GM21515 (cell line): ENCODE measurements at regions not wholly inside any gene's neighbourhood (a gene's known extent, or its start where the extent isn't known, plus 50 kb on each side); places are given as distances from the start of the nearest gene placed in this dataset.

Source experiments
- ATAC-seq: cut with Tn5 transposase; IDR thresholded peaks from one replicate; pipeline ENCODE4 v1.9.1; 2021; ENCODE audit not compliant: unreplicated experiment

GRCh38 chr13:74217811-74218210 is 83.6 kb upstream of the KLF12 start:
- no peak for ATAC-seq

GRCh38 chr13:74215420-74215819 is 81.2 kb upstream of the KLF12 start:
- no peak for ATAC-seq

DNA sequence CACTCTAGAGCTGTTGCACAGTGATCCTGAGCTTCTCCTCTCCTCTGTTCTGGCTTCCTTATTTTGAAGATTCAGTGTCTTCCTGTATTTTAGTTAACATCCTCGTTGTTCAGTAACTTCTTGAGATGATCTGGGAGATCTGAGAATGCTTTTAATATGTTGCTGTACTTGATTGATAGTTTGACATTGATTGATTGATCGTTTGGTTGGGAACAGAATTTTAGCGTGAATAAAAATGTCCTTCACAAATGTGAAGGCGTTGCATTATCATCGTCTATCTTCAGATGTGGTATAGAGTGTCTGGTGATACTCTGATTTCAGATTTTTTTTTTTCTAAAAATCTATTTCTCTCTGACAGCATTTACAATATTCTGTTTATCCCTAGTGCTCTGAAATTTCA is 80.1 kb upstream of the KLF12 start:
- ATAC-seq = no peak

DNA sequence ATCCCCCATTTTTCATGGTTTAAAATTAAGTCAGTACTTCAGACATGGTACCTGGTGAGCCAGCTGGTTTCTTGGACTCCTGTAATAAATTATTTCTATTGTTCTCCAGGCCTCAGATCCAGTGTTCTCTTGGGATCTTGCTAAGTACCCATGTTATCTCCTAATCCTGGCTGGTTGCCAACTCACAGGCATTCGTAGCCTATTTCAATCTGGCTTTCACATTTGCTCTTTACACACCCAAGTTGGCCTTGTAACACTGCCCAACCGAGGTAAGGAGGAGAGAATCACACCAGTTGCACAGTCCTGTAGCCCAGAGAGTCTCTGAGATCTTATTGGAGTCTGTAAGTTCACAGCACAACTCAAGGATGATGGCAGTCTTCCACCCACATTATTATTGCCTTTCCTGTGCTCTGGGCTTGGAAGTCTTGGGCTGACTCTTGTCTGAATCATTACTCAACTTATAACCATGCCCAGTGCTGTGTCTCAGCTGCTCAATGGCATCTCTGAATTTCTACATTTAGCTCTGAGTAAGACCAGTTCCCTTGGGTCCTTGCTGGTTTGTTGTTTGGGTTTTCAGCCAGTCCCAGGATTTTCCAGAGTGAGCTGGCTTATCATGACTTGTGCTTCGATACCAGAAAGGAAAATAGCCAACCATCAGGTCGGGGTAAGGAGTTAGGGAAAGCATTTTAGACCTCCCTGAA is 76.6 kb upstream of the KLF12 start:
- no peak for ATAC-seq

DNA sequence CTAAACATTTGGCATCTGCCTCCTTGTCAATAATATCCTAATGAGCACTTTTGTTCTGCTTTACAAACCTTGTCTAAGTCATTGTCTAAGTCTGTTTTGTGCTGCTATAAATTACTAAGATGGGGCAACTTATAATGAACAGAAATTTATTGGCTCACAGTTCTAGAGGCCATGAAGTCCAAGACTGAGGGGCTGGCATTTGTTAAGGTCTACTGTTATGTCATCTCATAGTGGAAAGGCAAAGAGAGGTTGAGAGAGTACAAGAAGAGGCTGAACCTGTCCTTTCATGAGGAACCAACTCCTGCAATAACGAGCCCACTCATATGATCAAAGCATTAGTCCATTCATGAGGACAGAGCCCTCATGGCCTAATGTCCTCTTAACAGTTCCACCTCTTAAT is 72.7 kb upstream of the KLF12 start:
- no peak for ATAC-seq

DNA sequence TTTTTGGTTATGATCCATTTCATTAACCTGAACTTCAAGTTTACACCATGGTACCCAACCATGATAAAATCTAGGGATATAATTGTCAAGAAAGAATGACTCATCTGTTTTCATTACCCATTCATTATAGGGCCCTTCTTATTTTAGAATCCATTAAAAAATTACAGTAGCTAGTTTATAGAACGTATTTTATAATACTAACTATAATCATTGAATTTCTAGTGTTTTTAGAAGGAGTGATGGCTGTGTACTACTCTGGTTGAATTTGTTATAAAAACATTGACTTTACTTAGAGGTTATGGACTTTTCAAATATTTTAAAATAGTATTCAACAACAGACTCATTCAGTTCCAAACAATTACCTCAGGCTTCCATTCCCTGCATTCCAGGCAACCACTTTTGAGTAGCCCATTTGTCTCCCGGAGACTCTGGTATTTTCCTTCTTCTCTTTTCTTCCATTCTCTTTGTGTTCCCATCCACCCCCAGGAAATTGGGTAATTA is 71.9 kb upstream of the KLF12 start:
- no peak for ATAC-seq

DNA sequence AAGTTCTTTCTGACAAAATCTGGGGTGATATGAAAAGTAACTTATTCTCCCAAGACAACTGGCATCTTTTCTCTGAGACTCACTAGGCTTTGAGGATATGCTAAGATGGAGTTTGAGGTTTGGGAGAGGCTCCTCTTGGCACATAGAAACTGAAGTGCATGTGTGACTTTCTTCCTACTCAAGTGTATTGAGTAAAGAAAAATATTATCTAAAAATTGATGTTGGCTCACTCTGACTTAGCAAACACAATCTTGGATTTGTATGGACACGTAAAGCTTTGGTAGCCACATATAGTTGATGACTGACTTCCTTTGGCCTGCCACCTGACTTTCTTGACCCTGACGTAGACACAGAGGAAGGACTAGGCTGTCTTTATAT is 71.1 kb upstream of the KLF12 start:
- no peak for ATAC-seq

GRCh38 chr13:74204602-74205312 is 70.6 kb upstream of the KLF12 start:
- no peak for ATAC-seq

DNA sequence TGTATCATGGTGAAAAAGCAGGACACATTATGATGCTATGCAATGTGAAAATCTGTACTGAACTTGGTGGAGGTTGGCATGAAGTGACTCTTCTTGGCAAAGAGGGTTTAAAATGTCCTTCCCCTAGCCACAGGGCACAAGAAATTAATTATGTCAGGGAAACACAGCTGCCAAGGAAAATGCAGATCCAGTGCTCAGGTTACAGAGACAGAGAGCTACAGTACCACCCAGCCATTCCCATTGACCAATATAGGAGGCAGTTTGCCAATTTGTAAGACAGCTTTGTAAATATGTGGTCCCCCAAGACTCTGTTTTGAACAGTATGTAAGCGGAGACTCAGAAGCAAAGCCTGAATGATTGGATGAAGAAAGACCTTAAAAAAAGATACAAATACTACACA is 69.4 kb upstream of the KLF12 start:
- ATAC-seq = no peak

DNA sequence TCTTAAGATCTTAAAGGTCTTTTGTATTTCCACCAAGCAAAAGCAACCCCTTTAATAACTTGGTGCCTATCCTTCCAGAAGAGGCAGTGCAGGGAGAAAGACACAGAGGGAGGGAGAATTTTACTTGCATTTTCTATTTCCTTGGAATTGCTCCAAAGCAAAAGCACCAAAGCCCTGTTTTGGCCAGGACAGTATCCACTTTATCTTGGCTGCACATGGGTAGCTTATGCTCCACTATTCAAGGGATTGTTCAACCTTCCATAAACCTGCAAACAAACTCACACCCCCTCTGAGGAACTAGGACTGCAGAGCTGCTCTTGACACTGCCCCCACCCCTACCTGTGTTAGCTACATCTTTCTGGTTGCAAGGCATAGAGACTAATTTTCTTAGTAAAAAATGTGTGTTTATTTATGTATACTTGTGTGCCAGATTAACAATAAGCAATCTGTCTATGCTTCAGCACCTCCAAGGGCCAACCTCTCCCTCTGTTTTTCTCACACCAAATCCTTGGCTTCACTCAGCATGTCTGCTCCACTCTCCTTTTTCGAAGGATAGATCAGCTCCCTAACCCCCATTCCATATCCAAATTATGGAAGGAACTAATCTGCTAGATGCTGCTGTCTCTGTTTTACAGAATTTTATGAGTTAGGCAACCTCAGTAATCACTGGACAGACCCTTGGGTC is 68.1 kb upstream of the KLF12 start:
- ATAC-seq = no peak

GRCh38 chr13:74201530-74201929 is 67.3 kb upstream of the KLF12 start:
- no peak for ATAC-seq

- ATAC-seq = no peak
These were observed 65.9 kb upstream of the KLF12 start for GRCh38 chr13:74200081-74200480.

DNA sequence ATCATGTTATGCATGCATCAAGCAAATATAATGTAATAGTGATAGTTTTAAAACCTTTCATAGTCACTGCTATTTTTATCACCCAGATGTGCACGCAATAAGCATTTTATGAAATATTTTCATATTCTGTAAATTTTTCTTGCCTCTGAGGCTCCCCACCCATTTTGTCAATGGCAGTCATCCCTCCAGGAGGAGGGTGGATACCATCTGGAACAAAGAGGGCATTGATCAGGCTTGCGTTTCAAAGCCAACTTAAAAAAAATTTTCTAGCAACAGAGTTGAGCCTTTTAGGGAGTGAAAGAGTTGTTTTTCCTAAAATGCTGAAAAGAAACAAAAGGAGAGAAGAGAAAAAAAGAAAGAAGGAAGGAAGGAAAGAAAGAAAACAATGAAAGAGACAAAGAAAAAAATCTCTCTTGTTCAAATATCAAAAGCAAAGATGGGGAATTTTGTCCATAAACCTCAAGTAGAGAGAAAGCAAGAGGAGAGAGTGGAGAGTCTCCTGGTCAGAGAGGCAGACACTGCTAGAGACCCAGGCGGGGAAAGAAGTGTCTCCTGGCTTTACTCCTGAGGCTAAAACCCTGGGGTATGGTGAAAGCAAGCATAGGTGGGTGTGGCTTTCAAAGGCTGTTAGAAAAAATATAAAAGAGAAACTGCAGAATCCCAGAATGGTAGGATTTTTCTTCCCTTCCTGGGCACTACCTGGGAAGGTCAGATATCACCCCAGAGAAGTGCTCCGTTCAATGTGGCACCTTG is 63.6 kb upstream of the KLF12 start:
- ATAC-seq = no peak

DNA sequence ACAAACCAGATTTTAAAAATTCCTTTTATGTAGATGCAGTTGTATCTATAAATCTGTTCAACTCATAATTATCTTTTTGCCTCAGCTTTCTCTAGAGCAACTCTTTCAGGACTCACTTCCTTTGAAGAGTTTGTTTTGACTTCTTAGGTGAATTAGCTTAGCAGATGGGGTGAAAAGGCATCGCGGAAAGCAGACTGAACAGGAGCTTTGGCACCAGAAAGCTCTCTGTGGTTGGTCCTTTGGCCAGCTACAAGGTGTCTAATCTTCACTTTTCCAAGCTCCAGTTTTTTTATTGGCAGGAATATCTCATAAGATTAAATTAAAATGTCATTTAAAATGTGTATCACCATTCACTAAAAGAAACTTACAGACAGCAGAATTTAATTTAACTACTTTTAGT is 60.6 kb upstream of the KLF12 start:
- no peak for ATAC-seq

- ATAC-seq = no peak
These were observed 59.2 kb upstream of the KLF12 start for GRCh38 chr13:74193391-74193790.

- no peak for ATAC-seq
These were observed 57.2 kb upstream of the KLF12 start for GRCh38 chr13:74191410-74191809.

DNA sequence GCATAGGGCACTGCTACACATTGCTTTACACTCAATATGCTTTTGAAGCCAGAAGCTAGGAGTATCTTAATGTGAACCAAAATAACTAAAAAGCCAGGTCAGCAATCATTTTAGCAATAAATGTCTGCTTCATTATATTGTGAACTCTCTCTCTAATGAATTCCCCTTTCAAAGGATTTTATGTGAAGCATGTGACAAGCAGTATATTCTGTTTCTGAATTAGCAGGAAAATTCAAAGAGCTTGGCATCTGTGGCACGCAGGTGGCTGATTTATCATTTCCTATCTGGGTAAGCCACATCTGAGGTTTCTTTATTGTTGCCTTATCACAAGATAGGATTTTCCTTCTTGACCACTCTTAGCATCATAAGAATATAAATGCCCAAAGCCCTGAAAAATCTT is 56.8 kb upstream of the KLF12 start:
- ATAC-seq = no peak

GRCh38 chr13:74187564-74187963 is 53.4 kb upstream of the KLF12 start:
- ATAC-seq = no peak

DNA sequence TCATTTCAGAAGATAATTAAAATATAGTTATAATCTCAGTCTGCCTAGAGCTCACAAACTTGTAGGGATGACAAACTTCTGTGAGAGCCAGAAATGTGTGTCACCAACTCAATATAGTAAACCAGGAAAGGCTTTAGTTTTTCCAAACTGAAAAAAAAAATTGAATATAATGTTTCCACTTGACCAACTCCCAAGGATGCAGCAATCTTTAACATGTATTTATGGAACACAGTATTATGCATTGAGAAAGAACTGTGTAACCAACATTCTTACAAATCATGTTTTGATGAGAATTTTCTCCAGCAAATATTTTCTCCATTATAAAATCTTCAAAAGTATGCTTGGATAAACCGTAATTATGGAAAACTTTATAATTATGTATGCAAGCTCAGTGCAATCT is 50.1 kb upstream of the KLF12 start:
- ATAC-seq = no peak
